Ascending aorta (tissue), 2 donors: ENCODE measurements at regions not wholly inside any gene's neighbourhood (a gene's known extent, or its start where the extent isn't known, plus 50 kb on each side); places are given as distances from the start of the nearest gene placed in this dataset.

Experiments used
- DNase-seq, 2 donors: peaks; one replicate each; pipeline ENCODE4 v3.0.0-alpha.2; 2019; ENCODE audit warnings: low spot score in 2 of 2
- H3K27ac ChIP-seq, 2 donors: fragments of 200-600 bp; sonication (generic); one replicate each; pipeline ENCODE4 v1.5.1; 2016 to 2017; ENCODE audit warnings: mild to moderate bottlenecking in 1 of 2
- H3K27me3 ChIP-seq: fragments of 200-600 bp; sonication (generic); one replicate; pipeline ENCODE4 v1.5.1; 2017
- H3K36me3 ChIP-seq, 2 donors: fragments of 200-600 bp; sonication (generic); one replicate each; pipeline ENCODE4 v1.5.1; 2016
- H3K4me1 ChIP-seq, 2 donors: fragments of 200-600 bp; sonication (generic); one replicate each; pipeline ENCODE4 v1.5.1; 2016 to 2017; ENCODE audit warnings: mild to moderate bottlenecking in 1 of 2
- H3K4me3 ChIP-seq, 2 donors: fragments of 200-600 bp; sonication (generic); one replicate each; pipeline ENCODE4 v1.5.1; 2016 to 2017; ENCODE audit warnings: mild to moderate bottlenecking in 1 of 2
- H3K9me3 ChIP-seq, 2 donors: fragments of 200-600 bp; sonication (generic); one replicate each; pipeline ENCODE4 v1.5.1; 2016
- intact Hi-C: fragments of 100-400 bp; cut with DNase I; formaldehyde crosslinking; loops from one replicate; pipeline ENCODE4 v1.15.1; 2023
- TF ChIP-seq, protein P1 (sequence below), 3 experiments: fragments of 200-600 bp in 2 of 3; fragments of 450-650 bp in 1 of 3; sonication (generic) in 2 of 3; IDR thresholded peaks; one replicate each; pipeline ENCODE4 v1.5.1; 2016 to 2019; ENCODE audit warnings: antibody characterized with exemption in 3 of 3, mild to moderate bottlenecking in 1 of 3, moderate library complexity in 1 of 3

DNA sequence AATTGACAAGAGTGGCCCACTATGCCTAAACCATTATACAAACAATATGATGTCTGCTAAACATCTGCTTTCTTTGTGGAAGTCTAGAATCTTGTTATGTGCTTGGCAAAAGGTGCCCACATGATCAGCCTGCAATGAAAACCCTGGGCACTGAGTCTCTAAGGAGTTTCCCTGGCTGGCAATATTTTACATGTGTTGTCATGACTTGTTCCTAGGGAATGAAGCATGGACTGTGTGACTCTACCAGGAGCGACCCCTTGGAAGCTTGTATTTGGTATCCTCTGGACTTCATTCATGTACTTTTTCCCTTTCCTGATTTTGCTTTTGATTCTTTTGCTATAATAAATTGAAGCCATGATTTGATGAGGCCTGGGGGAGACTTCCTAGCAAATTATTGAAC lies 324.9 kb downstream of the HHIPL2 start:
- DNase-seq: no peak
- intact Hi-C loops: no loop called here
- TF ChIP-seq, protein P1, sequence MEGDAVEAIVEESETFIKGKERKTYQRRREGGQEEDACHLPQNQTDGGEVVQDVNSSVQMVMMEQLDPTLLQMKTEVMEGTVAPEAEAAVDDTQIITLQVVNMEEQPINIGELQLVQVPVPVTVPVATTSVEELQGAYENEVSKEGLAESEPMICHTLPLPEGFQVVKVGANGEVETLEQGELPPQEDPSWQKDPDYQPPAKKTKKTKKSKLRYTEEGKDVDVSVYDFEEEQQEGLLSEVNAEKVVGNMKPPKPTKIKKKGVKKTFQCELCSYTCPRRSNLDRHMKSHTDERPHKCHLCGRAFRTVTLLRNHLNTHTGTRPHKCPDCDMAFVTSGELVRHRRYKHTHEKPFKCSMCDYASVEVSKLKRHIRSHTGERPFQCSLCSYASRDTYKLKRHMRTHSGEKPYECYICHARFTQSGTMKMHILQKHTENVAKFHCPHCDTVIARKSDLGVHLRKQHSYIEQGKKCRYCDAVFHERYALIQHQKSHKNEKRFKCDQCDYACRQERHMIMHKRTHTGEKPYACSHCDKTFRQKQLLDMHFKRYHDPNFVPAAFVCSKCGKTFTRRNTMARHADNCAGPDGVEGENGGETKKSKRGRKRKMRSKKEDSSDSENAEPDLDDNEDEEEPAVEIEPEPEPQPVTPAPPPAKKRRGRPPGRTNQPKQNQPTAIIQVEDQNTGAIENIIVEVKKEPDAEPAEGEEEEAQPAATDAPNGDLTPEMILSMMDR (IDR thresholded peaks at IDR 0.05): no peak
- no peak overlapping the region for H3K27ac ChIP-seq
- no peaks in the 10 kb centered on the region for H3K9me3 ChIP-seq
- H3K36me3 ChIP-seq: no peaks in the 10 kb centered on the region
- no peaks in the 10 kb centered on the region for H3K4me1 ChIP-seq
- H3K27me3 ChIP-seq: no peaks in the 10 kb centered on the region
- H3K4me3 ChIP-seq: no peak overlapping the region

DNA sequence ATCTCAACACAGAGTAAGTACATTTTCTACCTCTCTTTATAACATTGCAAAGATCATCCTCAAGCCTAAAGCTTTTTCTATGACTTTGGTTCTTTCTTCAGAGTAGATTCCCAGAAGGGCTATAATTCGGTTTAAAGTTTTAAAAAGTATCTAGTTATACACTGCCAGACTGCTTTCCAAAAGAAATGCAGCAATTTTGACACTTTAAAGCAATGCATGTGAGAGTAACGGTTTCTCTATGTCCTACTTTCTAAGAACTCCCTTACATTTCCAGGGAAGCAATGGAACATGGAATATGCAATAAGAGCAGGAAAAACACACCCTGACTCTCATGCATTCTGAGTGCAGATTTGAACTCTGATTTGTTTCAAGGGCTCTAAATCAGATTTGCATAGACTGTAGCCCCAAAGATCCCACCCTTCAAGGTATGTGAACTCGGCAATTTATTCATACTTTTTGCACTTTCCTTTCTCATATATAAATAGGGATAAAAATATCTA lies 331.6 kb downstream of the HHIPL2 start:
- Histone ChIP-seq H3K27me3 (no peaks in the 10 kb centered on the region), H3K4me3 (no peak overlapping the region), H3K4me1 (no peaks in the 10 kb centered on the region), H3K9me3 (no peaks in the 10 kb centered on the region), H3K27ac (no peak overlapping the region), H3K36me3 (no peaks in the 10 kb centered on the region)
- DNase-seq: no peak
- intact Hi-C loops: no loop called here
- TF ChIP-seq, protein P1 (IDR thresholded peaks at IDR 0.05): no peak

DNA sequence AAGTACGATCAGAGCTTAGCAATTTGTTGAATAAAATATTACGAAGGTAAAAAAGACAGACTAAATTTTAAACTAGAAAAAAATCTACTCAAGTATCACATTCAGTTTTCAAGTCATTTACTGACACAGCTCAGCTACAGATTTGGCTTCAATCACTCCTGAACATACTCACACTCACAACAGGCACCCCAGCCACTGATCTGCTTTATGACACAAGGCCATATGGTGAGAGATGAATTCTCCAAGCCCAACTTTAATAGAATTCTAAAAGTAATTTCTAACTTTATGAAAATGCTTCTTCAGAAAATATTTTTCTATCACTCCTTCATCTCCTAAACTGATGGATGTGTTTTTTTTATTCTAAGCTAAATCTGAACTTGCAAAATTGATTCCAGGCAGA lies 337.1 kb downstream of the HHIPL2 start:
- DNase-seq: no peak
- Histone ChIP-seq H3K27me3 (no peaks in the 10 kb centered on the region), H3K4me1 (no peaks in the 10 kb centered on the region), H3K36me3 (no peaks in the 10 kb centered on the region), H3K9me3 (no peaks in the 10 kb centered on the region), H3K27ac (no peak overlapping the region), H3K4me3 (no peak overlapping the region)
- intact Hi-C loops: no loop called here
- TF ChIP-seq, protein P1 (IDR thresholded peaks at IDR 0.05): no peak

DNA sequence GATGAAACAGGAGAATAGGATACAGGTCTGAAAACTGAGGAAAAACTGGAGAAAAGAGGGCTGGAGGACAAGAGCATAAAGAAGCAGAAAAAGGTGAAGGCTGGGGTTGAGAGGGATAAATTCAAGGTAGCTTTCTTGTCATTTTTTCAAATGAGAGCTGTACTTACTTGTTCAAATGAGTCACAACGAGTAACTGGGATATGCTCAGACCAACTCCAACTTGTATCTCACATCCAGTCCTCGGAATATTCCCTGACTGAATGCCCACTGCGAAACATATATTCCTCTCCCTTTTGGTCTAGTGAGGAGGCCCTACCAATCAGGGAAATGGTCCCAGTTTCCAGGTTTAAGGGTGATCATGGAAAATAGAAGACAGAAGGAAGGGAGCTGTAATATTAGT lies 343.4 kb downstream of the HHIPL2 start:
- H3K4me3 ChIP-seq: no peak overlapping the region
- no peaks in the 10 kb centered on the region for H3K4me1 ChIP-seq
- no peak for DNase-seq
- TF ChIP-seq, protein P1 (IDR thresholded peaks at IDR 0.05): no peak
- H3K27ac ChIP-seq: no peak overlapping the region
- no peaks in the 10 kb centered on the region for H3K9me3 ChIP-seq
- no peaks in the 10 kb centered on the region for H3K36me3 ChIP-seq
- intact Hi-C loops: no loop called here
- H3K27me3 ChIP-seq: no peaks in the 10 kb centered on the region

DNA sequence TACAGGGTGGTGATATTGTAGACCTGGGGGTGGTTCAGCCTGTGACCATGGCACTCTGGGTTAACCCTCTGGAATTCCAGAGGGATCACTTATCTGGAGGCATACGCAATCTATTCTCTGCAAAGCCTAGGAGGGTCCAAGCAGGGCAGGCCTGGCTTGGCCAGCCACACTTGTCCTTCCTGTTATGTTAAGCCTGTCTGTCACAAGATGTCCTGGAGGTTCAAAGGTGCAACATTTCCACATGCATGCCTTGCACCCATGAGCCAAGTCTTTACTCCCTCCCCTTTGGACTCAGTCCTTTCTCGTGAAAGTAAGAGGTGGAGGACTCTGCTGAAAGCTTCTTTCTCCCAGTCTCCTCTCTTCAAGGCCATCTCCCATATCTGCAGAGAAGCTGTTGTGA lies 345.1 kb downstream of the HHIPL2 start:
- Histone ChIP-seq H3K27ac (no peak overlapping the region), H3K27me3 (no peaks in the 10 kb centered on the region), H3K36me3 (no peaks in the 10 kb centered on the region), H3K9me3 (no peaks in the 10 kb centered on the region), H3K4me1 (no peaks in the 10 kb centered on the region), H3K4me3 (no peak overlapping the region)
- intact Hi-C loops: no loop called here
- TF ChIP-seq, protein P1 (IDR thresholded peaks at IDR 0.05): no peak
- DNase-seq: no peak

DNA sequence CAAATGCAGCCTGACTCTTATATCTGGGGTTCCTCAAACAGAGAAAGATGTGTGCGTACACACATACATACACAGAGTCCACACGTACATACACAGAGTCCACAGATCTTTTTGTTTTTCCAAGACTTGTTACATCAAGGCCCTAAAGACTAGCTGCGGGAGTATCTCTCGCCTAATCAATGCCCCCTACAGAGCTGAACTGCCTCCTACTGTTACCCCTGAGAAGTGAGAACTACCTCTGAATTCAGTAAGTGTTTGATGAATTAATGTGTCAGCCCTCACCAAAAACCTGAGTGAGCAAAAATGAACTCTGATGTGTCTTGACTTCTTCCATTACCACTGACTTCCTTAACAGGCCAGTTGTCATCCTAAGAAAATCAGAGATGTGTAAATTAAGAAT lies 351.2 kb downstream of the HHIPL2 start:
- TF ChIP-seq, protein P1 (IDR thresholded peaks at IDR 0.05): no peak
- H3K27me3 ChIP-seq: no peaks in the 10 kb centered on the region
- DNase-seq: no peak
- no peaks in the 10 kb centered on the region for H3K36me3 ChIP-seq
- H3K9me3 ChIP-seq: no peaks in the 10 kb centered on the region
- no peak overlapping the region for H3K27ac ChIP-seq
- intact Hi-C loops: no loop called here
- no peak overlapping the region for H3K4me3 ChIP-seq
- H3K4me1 ChIP-seq: no peaks in the 10 kb centered on the region
